HG02623 (cell line): ENCODE measurements at regions not wholly inside any gene's neighbourhood (a gene's known extent, or its start where the extent isn't known, plus 50 kb on each side); places are given as distances from the start of the nearest gene placed in this dataset.

ENCODE experiments used
- ATAC-seq: cut with Tn5 transposase; IDR thresholded peaks from one replicate; pipeline ENCODE4 v1.9.1; 2021; ENCODE audit warnings: moderate library complexity; ENCODE audit not compliant: unreplicated experiment

DNA sequence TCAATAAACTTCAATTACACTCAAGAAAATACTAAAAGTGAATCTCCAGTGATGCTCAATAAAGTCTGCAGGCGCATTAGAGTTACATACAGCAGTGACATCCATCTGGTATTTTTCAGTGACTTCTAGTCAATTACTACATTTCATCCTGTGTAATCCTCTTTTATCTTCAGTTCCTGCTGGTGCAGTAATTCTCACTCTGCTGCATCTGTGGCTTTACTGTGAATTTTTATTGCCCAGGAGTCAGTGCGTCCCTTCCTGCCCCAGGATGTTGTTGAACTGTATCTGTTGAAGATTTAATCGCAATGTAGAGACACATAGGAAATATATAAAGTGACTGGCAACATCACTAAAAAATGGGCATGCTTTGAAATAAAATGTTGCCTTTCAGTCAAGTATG lies 196.3 kb upstream of the TMTC4 start:
- no peak for ATAC-seq

DNA sequence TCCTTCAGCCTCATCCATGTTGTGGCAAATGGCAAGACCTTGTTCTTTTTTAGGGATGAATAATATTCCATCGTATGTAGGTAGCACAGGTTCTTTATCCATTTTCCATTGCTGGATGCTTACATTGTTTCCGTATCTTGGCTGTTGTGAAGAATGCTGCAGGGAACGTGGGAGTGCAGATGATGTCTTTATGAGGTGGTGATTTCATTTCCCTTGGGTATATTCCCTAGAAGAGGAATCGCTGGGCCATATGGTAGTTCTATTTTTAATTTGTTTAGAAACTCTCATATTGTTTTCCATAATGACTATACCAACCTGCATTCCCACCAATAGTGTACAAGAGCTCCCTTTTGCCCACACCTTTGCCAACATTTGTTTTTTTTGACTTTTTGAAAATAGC lies 186.3 kb upstream of the TMTC4 start:
- no peak for ATAC-seq

DNA sequence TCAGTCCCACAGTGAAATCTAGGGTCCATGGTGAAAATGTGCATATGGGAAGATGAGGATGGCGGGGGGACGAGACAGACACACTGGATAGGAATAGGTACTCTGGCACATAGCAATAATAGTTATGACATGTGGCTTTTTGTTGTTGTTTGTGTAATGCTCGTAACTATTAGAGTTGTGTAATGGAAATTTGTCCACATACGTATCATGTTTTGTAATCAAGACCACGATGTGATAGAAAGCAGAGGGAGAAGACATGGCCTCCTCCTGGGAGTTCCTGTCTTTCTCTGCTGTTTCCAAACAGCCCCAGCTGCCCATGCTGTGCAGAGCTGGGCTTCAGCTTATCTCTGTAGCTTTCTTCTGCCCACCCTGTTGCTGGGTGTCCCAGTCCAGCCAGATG lies 185.3 kb upstream of the TMTC4 start:
- ATAC-seq = no peak

DNA sequence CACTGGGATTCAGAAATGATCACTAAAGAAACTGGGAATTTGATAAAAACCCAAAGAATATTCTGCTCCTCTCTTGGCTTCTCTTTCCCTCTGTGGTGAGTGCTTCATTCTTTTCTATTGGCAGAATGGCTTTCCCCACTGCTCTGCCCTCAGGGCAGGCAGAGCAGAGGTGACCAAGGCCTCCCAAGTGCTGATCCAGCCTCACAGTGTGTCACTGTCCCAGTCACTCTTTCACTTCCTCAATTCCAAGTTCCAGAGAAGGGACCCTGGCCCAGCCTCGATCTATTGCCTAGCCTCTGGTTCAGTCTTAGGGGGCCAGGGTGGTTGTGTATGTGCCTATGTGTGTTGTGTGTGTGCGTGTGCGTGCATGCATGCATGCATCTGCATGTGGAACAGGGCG lies 180.6 kb upstream of the TMTC4 start:
- no peak for ATAC-seq

DNA sequence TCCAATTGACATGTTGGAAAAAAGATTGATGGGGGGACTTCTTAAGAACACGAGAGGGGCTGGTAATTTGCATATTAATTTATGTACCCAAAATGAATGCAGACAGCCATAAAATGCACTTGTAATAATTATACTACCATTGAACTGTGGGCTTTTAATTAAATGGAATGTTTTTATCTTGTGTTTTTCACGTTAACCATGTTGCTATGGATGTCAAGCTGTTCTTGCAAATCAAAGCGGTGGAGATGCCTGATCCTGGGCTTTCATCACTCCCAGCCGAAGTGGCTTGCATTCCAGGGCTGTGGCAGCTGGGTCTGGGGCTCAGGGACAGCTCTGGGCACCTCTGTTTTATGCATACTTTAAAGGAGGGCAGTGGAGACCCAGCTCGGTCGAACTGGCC lies 179.4 kb upstream of the TMTC4 start:
- ATAC-seq = no peak

DNA sequence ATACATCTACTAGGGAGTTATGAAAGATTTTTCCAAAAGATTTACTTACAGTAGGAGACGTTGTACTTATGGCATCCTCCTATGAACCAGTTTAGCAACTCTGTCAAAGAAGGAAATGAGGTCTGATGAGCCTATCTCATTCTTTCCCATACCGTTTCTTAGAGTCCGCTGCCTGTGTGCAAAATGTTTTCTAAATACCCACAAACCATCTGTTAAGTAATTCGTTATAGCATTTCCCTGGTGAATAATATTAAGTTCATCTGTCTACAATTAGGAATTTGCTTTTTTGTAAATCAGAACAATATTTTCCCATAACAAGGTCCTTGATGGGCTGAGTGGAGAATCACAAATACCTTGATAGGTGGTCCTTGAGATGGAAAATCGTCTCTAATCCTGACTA lies 178.8 kb upstream of the TMTC4 start:
- ATAC-seq = no peak

DNA sequence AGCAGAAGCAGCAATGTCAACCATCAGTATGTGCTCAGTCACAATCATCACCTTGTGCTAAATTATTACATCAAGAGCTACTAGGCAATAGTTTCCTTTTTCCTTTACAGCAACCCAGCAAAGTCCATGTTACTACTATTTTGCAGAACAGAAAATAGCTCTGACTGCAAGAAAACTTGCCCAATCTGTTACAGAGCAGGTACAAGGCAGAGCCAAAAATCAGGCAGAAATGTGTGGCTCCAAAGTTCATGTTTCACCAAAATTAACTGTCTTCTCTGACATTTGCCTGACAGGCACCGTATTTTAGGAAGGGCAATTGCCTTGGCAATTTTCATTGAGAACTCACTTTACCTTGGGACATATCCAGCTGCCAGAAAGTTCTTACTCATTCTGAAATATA lies 177.6 kb upstream of the TMTC4 start:
- no peak for ATAC-seq

DNA sequence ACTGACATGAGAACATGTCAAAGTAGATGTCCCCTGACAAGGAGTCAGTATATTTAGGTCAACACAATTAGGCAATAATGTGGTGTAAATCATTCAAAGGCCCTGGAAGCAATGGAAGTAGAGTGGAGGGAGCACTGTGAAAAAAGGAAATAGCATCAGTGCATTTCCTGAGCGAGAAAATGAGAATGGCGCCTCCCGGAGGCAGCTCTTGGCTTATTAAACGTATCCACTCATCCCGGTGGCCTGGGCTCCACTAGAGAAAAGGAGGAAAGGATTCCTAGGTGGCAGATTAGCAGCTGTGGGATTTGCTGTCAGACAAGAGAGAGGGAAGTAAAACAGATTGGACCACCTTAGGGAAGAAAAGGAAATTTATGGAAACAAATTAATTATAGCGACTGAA lies 173.7 kb upstream of the TMTC4 start:
- ATAC-seq = no peak

DNA sequence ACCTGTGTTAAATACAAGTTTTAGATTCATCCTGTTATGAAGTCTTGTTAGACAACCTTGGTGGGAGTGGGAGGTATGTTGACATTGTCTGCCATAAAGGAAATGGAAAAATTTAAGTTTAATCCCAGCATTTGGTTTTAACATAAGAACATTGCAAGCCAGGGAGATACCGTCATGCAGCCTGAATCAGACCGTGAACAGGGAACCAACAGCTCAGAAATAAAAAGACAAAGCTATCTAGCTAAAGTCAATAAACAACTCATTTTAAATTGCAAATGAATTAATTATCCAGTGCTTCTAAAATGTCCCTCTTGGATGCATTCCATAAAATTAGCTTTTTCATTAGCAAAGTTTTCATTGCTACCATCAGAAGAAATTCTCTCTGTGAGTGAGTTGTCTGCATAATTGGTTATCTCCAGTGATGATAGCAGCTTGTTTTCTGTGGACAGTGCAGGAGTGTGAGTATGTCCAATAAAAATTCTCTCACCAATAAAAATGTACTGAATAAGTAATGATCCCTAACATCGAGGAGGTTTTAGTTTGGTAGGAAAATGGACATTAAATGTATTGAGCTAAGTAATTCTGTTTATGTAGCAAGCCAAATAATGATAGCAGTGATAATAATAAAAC lies 170.6 kb upstream of the TMTC4 start:
- ATAC-seq = no peak

DNA sequence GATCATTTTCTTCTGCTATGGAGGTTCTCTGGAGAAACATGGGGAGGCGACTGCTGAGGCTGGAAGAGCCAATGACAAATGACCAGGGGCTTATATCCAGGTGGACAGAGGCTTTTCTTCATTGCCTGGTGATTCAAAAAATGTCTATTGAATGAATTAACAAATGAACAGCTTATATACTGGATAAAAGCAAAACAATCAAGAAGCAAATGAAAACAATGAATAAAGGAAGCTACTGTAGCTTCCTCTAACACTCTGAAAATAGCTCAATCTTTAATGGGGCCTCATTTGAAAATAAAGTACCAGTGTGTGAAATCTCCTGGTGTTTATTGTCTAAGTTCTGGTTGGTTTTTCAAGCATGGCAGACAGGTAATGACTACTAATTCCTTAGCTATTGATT lies 167.5 kb upstream of the TMTC4 start:
- no peak for ATAC-seq

DNA sequence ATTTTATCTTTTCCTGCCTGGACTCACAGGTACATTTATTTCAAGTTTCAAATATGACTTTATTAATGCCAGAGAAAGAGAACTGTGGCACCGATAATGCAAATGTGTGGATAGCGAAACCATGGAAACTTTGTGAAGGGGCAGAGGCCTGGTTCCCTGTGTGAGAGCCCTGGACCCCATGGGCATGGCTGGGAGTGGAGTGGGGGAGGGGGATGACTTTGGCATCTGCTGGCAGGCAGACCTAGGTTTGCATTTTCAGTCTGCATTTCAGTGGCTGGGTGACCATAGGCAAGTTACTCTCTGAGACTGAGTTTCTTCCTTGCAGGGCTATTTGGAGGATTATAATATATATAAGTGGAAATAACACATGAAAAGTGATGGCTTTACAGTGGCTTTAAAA lies 163.8 kb upstream of the TMTC4 start:
- ATAC-seq = no peak

DNA sequence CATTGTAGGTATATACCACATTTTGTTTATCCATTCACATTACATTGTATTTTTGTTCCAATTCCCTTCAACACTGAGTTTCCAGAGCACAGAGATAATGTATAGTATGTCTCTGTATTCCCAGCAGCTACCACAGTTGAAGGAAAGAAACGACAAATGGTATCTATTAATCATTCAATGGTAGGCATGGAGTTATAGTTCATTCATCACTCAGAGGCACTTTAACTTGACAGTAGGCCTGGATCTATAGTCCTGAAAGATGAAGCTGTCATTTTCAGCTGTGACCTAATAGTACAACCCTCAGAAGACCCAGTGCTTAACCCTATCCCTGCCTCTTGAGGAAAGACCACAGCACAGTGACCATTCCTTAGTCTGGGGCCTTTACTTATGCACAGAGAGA lies 163.0 kb upstream of the TMTC4 start:
- no peak for ATAC-seq

DNA sequence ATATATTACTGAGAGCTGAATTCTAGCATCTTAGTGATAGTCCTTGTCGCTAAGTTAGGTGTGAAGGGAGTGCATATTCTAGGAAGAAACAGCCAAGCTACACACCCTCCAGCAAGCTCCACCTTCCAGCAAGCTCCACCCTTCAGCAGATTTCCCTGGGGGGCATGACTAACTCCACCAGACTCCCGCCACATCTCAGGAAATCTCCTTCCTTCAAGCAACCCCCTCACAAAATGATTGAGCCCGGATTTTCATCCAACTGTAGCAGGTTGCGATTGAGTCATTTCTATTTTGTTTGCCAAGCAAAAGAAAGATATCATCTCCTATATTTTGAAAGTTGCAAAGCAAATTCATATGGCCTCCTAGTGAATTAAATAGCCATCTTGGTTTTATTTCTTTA lies 162.1 kb upstream of the TMTC4 start:
- no peak for ATAC-seq

DNA sequence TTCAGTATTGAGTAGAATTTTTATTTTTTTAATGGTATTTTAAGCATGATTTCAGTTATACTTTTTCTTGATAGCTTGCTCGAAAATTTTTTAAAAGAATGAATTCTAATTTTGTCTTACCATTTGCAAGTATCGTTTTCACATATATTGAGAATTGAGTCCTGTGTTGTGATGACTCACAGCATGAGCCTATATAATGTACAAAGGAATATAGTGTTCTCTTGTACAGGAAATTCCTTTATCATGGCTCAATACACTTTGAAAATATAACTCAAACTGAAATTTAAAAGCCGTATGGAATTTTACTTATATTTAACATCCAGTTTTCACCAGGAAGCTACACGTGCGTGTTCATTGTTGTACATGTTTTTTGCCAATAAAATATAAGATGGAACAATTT lies 161.1 kb upstream of the TMTC4 start:
- ATAC-seq = no peak

DNA sequence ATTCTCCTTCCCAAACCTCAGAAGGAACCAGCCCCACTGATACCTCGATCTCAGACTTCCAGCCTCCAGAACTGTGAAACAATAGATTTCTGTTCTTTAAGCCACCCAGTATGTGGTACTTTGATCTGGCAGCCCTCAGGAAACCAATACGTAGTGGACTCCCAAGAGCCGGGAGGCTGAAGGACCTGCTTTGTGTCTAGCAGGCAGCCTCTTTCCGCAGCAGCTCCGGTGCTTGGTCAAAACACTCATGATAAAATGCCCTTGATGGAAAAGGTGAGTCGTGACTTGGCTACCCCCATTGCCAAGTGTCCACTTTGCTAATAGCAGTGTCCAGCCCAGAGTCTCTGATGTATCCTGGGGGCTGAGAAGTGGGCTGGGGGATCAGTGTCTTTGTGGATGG lies 158.8 kb upstream of the TMTC4 start:
- no peak for ATAC-seq

DNA sequence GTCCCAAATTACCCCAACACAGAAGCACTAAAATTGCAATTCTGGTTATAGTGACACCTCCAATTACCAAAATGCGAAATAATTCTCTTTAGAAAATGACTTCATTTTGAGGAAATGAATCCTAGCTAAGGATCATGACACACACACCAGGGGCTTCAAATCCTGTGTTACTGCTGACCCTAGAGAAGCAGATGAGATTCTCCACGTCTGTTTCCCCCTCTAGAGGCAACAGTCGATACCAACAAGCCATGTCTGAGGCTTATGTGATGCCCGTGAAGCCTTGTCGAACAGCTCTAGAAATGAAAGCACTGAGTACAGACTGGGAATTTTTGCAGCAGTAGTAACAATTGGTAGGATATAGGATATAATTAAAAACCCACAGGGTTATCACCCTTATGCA lies 153.6 kb upstream of the TMTC4 start:
- no peak for ATAC-seq

DNA sequence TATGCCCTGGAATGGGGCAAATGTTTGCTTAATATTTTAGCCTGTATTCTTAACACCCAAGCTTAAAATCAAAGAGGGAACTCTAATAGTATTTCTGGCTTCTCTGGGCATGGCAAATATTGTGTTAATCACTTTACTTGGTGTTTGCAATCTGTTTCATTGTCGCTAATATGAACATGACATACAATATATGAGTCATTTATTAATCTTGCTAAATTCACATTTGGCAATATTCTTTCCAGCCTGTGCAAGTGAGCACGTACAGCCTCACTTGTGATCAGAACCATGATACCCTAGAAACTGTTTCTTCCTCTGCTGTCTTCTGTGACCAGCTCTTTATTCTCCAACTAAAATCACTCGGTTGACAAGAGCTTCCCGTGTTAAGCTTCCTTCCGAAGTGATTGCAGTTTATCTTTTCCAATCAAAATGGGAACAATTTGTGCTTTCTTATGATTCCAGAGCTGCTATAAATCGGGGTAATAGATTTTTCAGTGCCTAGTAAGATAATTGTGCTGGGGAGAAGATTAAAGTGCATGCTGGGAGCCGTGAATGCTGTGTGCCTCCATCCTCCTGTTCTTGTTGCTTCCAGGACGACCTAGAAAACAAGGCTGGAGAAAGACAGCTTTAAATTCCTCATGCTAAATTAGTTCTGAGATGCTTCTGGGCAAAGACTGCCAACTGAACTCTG lies 153.0 kb upstream of the TMTC4 start:
- ATAC-seq = no peak

DNA sequence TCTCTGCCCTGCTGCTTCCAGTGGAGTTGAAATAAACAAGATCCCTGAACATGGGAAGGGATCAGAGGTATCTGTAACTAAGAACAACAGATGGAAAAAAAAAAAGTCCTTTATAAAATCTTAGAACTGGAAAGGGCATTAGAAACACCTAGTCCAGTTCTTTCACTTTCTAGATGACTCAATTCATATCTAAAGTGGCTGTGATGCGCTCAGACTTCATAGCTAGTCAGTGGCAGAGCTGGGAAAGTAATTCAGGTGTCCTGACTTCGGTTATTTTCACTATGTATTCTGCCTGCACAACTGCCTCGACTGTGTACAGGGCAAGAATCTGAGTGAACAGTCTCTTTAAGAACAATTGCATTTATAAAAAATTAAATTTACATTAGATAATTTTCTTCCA lies 151.8 kb upstream of the TMTC4 start:
- no peak for ATAC-seq

DNA sequence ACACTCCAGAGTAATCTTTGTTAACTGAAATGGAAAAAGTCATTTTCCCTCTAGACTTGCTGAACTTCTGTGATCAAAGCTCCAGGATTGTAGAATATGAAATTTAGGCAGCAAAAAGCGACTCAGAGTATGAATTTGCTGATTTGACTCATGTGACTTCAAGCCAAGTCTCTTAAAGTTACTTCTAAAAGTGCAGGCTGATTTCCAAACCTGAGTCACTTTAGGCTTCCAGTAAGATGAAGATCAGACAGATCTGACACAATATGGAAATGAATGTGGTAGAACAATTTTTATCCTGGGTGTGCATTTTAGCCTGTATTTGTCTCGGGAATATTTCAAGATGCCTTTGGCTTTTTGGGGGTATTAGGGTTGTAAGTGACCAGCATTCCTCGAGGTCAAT lies 151.0 kb upstream of the TMTC4 start:
- ATAC-seq = no peak

DNA sequence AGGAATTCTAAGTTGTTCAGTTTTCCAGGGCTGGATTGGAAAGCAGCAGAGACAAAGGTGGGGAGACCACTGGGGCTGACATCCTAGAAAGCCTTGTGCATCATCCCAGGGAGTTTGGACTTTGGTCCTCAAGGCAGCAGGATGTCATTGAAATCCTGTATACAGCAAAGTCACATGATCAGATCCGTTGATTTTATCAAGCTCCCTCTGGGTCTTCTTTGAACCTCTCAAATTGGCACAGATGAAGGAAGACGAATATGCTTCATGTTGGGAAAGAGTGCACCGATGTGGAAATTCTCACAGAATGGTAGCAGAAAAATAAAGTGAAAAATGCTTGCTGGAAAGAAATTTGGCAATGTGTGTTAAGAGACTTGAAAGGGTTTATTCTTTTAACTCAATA lies 149.8 kb upstream of the TMTC4 start:
- ATAC-seq = no peak

DNA sequence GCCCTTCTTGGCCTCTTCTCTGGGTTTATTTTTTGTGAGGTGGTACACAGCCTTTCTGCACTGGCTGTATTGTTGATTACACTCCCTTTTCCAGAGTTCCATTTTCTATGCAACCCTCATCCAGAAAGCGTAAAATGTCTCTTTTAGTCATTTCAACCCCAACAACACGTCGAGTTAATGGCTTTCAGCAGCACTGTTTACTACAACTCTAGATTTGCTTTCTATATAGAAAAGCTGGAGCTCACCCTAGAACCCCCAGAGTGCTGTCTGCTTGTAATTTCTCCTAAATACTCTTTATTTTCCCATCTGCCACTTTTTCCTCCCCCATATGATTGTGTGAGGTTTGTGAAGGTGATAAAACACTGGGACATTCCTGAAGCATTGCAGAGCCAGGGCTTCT lies 148.9 kb upstream of the TMTC4 start:
- no peak for ATAC-seq

DNA sequence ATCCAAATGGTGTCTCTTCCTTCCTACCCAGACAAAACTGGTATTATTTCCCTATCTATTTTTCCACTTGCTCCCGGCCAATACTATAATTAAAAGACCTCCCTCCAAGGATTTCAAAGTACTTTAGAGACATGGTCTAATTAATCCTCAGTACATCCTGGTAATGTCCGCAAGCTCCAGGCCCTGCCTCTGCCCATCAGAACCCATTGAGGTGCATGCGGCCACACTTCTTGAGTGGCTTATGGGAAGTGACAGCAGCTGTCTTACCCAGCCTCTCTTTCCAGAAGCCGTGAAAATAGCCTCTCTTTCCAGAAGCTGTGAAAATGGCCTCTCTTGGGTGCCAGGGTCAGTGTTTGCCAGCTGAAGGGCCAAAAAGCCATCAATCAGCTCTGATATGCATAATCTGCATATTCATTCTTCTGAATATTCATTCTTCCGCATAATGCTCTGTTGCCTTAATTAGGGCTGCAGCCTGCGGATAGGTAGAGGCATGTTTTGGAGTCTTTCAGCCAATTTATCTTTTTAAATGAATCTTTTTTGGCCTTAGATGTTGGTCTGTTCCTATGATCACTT lies 148.4 kb upstream of the TMTC4 start:
- ATAC-seq = no peak

DNA sequence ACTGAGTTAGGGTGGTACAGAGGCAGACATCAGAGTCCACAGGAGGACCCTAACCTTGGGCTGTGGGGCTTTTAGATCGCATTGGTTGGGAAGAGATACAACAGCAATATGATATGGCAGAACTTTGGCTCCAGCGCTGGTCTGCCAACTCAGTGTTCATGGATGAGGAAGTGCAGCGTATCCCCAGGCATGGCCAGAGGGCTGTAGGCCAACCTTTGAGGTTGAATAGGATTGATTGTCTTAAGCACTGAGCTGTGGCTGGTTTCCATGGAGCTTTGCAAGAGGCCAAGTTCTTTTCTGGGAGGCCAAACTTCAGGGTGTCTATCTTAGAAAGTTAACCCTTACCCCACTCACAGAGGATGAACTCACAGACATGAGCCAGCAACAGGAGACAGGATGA lies 144.1 kb upstream of the TMTC4 start:
- no peak for ATAC-seq
